ENCODE measurements at regions not wholly inside any gene's neighbourhood (a gene's known extent, or its start where the extent isn't known, plus 50 kb on each side); places are given as distances from the start of the nearest gene placed in this dataset.

- DNase-seq: no peak
These were observed 1005.3 kb upstream of the SORCS1 start for GRCh38 chr10:108169846-108170245.

GRCh38 chr10:108167766-108168165 lies 1003.3 kb upstream of the SORCS1 start:
- no peak for DNase-seq

GRCh38 chr10:108166401-108166800 lies 1001.9 kb upstream of the SORCS1 start:
- no peak for DNase-seq

GRCh38 chr10:108147346-108147745 lies 982.8 kb upstream of the SORCS1 start:
- no peak for DNase-seq

GRCh38 chr10:108141064-108141463 lies 976.6 kb upstream of the SORCS1 start:
- DNase-seq: no peak

GRCh38 chr10:108132303-108132702 lies 967.8 kb upstream of the SORCS1 start:
- DNase-seq: no peak

GRCh38 chr10:108130575-108130974 lies 966.1 kb upstream of the SORCS1 start:
- DNase-seq: no peak

- no peak for DNase-seq
These were observed 947.7 kb upstream of the SORCS1 start for GRCh38 chr10:108112218-108112617.

- DNase-seq: no peak
These were observed 940.1 kb upstream of the SORCS1 start for GRCh38 chr10:108104551-108105156.

- DNase-seq: no peak
These were observed 932.8 kb upstream of the SORCS1 start for GRCh38 chr10:108097258-108097657.

GRCh38 chr10:108095932-108096925 lies 931.7 kb upstream of the SORCS1 start:
- DNase-seq: no peak

- no peak for DNase-seq
These were observed 926.1 kb upstream of the SORCS1 start for GRCh38 chr10:108090476-108091215.

GRCh38 chr10:108086502-108086901 lies 922.0 kb upstream of the SORCS1 start:
- DNase-seq: no peak

- no peak for DNase-seq
These were observed 918.1 kb upstream of the SORCS1 start for GRCh38 chr10:108082596-108082995.

GRCh38 chr10:108078263-108078662 lies 913.8 kb upstream of the SORCS1 start:
- no peak for DNase-seq

GRCh38 chr10:108072466-108072865 lies 908.0 kb upstream of the SORCS1 start:
- DNase-seq: no peak

- no peak for DNase-seq
These were observed 906.3 kb upstream of the SORCS1 start for GRCh38 chr10:108070789-108071188.

- no peak for DNase-seq
These were observed 904.6 kb upstream of the SORCS1 start for GRCh38 chr10:108069096-108069495.

- no peak for DNase-seq
These were observed 900.3 kb upstream of the SORCS1 start for GRCh38 chr10:108064746-108065260.

- no peak for DNase-seq
These were observed 895.7 kb upstream of the SORCS1 start for GRCh38 chr10:108060246-108060645.

- no peak for DNase-seq
These were observed 891.0 kb upstream of the SORCS1 start for GRCh38 chr10:108055506-108055905.

GRCh38 chr10:108052981-108053380 lies 888.5 kb upstream of the SORCS1 start:
- DNase-seq: no peak

GRCh38 chr10:108051218-108051617 lies 886.7 kb upstream of the SORCS1 start:
- DNase-seq: no peak

Data from cerebellar nuclear complex (tissue), 1 donor.